Pons (tissue), 1 donor: ENCODE measurements at regions not wholly inside any gene's neighbourhood (a gene's known extent, or its start where the extent isn't known, plus 50 kb on each side); places are given as distances from the start of the nearest gene placed in this dataset.

ENCODE experiments used
- DNase-seq: peaks from one replicate; pipeline ENCODE4 v3.0.0-alpha.2; 2016; ENCODE audit warnings: low spot score

GRCh38 chr6:104322841-104323240 lies 536.9 kb downstream of the HACE1 start:
- no peak for DNase-seq

DNA sequence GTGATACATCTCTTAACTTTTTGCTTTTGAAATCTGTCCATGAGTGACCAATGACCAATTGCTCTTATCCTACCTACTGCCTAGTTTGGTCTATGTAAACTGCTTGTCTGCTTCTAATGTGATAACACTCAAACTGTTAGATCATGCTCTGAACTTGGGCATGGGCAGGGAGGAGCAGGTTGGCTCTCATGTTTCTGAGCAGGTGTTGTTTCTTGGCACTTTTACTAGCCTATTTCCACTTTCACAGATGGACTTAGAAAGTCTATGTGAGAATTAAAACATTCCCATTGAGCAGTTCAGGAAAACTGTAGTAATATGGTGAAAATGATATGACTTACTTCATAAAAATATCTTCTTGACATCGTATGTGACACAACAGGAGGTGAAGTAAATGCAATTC lies 538.4 kb downstream of the HACE1 start:
- no peak for DNase-seq

GRCh38 chr6:104320896-104321295 lies 538.8 kb downstream of the HACE1 start:
- no peak for DNase-seq

DNA sequence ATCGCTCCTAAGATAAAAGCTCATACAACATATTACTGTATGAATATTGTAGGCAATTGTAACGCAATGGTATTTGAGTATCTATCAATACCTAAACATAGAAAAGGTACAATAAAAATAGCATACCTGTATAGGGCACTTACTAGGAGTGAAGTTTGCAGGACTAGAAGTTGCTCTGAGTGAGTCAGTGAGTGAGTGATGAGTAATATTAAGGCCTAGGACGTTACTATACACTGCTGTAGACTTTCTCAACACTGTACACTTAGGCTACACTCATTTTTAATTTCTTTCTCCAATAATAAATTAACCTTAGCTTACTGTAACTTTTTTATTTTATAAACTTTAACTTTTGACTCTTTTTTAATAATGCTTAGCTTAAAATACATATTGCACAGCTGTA lies 546.9 kb downstream of the HACE1 start:
- DNase-seq: no peak

DNA sequence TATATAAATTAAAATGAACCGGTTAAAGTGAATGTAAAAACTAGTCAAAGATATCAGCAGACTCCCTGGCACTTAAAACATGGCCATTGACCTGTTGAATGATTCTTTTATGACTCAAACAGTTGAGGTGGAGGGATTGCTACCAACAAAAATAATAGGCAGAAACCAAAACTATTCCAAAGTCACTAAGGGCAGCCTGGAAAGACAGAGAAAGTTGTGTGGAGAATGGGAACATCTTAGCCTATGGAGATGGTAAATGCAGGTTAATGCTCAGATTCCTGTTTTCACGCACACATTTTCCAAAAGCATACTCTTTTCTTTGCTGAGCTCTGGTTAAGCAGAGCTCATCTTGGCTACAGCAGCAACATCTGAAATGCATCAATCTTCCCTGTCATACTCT lies 553.5 kb downstream of the HACE1 start:
- no peak for DNase-seq

GRCh38 chr6:104305206-104305605 lies 554.5 kb downstream of the HACE1 start:
- DNase-seq: no peak

DNA sequence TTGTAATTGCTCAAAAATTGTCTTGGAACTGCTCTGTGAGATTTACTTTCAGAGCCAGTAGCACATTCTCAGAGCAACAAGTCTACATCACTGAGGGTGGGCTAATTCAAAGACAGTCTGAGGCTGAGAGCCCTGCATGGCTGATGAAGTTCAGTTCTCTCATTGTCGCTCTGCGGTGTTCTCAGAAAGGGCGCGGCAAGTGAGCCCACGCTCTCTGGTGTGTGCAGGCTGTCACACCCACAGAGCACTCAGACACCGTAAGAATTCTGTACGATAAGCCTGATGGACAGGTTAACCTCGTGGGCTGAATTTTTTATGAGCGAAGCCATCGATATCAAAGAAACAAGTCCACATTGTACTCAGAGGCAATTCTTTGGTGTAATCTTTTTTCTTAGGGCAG lies 557.8 kb downstream of the HACE1 start:
- no peak for DNase-seq

DNA sequence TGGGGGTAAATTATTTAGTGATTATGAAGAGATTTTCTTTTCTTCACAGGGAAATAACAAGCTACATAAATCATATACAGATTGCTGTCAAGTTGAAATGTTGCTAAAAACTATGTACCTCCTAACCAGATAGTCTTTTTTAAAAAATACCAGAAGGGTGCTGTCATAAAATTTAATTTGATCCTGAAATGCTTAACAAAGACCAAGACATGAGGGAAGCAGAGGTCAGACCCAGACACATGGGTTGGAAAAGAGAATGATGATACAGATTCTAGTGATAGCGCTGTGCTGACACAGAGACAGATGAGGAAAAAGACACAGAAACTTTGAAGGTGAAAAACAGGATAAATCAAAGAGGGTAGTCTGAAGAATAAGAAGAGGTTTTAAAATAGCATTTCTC lies 573.1 kb downstream of the HACE1 start:
- DNase-seq: no peak

GRCh38 chr6:104284872-104285271 lies 574.8 kb downstream of the HACE1 start:
- no peak for DNase-seq

- no peak for DNase-seq
Measured at GRCh38 chr6:104282581-104282980, 577.1 kb downstream of the HACE1 start.

- no peak for DNase-seq
Measured at GRCh38 chr6:104281370-104281769, 578.3 kb downstream of the HACE1 start.

- DNase-seq: no peak
Measured at GRCh38 chr6:104268389-104268788, 591.3 kb downstream of the HACE1 start.

DNA sequence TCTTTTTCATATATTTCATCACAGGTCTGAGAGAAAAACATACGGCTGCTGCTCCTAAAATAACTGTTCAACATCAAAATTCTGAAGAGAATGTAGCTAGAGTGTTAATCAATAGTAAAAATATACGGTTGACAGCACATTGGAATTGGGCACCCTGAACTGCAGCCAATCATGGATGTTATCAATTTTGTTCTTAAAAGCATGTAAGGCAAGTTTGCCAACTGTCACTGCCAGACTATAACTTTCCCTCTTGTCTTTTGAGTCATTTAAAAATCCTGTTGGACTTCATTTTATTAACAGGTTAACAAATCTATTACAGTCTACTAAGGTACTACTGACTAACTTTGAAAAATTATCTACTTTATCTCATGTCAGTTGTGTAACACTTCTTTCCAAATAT lies 592.8 kb downstream of the HACE1 start:
- DNase-seq: no peak

DNA sequence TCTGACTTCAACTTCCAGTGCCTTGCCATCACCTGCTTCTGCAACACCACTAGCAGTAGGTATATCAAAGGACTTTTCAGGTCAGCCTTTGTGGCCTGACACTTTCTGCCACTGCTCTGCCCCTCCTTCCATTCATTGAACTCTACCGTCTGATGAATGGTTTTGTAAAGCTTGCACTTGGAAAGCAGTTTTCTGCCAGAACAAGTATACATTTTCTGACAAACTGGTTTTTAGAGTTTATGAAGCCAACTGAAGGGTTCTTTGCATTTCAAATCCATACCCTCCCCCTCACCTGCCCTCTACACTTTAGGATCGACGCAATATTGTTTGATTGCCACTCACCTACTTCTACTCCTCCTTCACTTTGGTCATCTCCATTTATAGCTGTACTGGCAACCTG lies 603.1 kb downstream of the HACE1 start:
- DNase-seq: no peak

- no peak for DNase-seq
Measured at GRCh38 chr6:104253236-104253635, 606.5 kb downstream of the HACE1 start.

GRCh38 chr6:104252276-104252675 lies 607.4 kb downstream of the HACE1 start:
- DNase-seq: no peak

DNA sequence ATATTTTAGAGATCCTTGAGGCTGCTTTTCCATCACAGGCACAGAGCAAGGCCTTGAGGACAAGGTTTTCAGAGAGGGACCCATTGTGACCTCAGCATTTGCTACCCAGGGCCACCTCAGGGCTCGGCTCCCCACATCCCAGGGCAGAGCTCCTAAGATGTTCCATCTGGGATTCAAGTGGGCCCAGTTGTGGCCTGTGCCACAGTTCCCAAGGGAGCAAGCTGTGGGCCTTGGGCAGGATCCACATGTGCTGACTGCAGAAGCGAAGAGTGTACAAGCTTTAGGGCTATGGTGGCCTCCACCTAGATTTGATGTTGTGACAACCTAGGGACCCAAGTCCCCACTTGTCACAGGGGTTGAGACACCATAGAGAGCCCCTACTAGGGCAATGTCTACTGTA lies 608.1 kb downstream of the HACE1 start:
- no peak for DNase-seq

DNA sequence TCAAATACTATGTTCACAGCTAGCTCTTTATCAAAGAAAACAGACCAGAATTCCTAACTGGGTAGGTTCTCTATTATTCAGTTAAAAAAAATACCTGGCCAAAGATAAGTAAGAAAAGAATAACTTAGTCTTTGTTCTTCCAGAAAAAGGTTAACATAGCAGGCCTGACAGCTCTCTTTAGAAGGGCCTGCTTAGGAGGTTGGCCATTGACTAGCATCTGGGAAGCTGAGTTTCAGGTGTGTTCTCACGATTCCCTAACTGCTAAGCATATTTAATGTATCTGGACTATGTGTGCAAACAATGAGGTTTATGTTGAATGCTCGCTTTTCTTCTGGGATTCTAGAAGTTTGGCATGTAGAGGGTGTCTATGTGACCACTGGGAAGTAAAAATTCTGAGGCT lies 618.9 kb downstream of the HACE1 start:
- no peak for DNase-seq

- no peak for DNase-seq
Measured at GRCh38 chr6:104239971-104240370, 619.7 kb downstream of the HACE1 start.

DNA sequence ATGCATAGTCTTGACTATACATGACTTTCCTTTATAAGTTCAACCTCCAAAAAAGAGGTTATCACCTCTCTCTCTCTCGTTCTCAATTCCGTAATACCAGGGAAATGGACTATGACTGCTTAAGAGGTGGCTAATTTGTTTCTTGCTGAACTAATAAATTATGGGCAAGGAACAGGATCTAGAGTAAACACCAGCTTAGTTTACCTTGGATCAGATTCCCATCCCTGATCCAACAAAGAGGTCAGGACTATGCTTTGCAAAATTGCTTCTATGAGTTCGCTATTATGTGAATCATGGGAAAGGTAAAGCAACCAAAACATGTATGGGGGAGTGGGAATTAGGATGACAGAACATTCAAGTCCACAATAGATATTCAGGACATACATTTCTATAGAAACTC lies 630.7 kb downstream of the HACE1 start:
- no peak for DNase-seq

DNA sequence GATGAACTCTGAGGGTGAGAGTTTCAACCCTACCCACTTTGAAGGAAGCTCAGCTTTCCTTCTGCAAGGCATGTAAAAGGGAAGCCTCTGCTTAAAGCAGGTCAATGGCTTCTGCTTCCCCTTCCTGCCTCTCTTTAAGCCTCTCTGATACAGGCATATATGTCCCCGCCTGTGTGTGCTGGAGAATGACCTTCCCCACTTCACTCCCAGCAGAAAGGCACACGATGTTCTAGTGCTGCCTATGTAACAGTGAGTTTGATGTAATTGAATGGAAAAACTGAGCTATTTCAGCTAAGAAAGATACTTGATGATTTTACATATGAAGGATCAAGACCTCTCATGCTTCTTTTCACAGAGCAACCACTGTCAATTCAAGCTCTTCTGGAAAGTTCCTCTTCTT lies 632.2 kb downstream of the HACE1 start:
- DNase-seq: peak; percentile 31

DNA sequence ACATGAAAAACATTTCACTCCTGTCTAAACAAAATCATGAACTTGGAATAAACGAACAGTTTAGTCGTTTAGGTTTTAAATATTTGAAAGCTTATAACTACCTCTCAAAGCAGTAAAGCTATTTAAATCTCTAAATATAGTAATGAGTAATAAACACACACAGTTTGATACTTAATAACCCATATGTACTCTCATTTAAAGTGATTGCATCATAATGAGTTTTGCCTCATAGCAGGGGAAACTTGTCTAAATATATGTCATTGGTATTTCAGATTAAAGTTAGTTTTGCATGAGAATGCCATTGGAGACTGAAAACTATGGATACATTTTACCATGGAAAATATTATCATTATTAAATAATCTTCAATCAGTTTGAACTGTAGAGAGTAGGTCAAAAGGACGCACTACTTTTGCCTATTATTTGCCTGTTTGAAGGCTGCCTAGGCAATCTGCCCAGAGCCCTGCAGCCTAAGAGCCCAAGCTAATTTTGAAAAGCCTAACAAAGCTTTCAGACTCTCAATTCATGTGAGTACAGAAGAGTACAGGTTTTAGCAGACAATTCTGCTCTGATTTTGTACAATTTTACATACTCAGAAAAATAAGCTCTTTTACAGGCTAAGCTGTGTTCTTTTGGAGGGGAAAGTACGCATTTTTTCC lies 632.8 kb downstream of the HACE1 start:
- DNase-seq: peak; percentile 22

GRCh38 chr6:104218116-104218515 lies 641.6 kb downstream of the HACE1 start:
- no peak for DNase-seq

DNA sequence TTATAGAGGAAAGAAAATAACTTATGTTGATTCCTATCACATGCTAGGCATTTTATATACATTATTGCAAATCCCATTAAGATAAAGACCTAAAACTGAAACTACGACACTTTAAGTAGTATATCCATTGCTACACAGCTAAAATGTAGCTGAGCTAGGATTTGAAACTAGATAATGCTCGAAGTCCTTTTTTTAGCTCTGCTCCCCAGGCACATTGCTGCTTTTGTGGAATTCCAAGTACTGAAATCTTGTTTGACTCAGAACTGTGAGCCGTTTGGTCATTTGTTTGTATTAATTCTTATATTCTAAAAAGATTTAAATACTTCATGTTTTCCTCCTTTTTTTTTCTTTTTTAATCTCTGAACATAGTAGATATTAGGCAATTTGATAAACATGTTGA lies 644.8 kb downstream of the HACE1 start:
- DNase-seq: no peak
